Left lobe of liver (tissue), 2 donors: ENCODE measurements at regions not wholly inside any gene's neighbourhood (a gene's known extent, or its start where the extent isn't known, plus 50 kb on each side); places are given as distances from the start of the nearest gene placed in this dataset.
"Not testable (repeated sequence)": the region's sequence is repeated elsewhere in the genome, so short reads cannot be mapped to it uniquely, and the experiment has no call there.

ENCODE experiments used
- ATAC-seq: fragments of 200-7000 bp; cut with Tn5 transposase; one replicate; pipeline ENCODE4 v1.9.1; 2020; ENCODE audit warnings: mild to moderate bottlenecking, moderate library complexity
- DNase-seq: peaks from one replicate; pipeline ENCODE4 v3.0.0-alpha.2; 2020; ENCODE audit warnings: low spot score
- donor health status: DM: no; HTN: no; CAD: no; lungs with moderate emphysema.
- donor health status: DM: no; HTN: yes; CAD: no.

GRCh38 chr3:165635791-165636683 lies 201.2 kb downstream of the BCHE start:
- ATAC-seq: peak; percentile 95
- no peak for DNase-seq

GRCh38 chr3:165624761-165625160 lies 212.5 kb downstream of the BCHE start:
- no peak for DNase-seq
- ATAC-seq: no peak

- ATAC-seq (peak; percentile 67), DNase-seq (no peak)
These were observed 214.9 kb downstream of the BCHE start for GRCh38 chr3:165622356-165622755.

- ATAC-seq (no peak), DNase-seq (no peak)
These were observed 218.2 kb downstream of the BCHE start for GRCh38 chr3:165619069-165619468.

GRCh38 chr3:165617134-165617533 lies 220.1 kb downstream of the BCHE start:
- ATAC-seq: no peak
- no peak for DNase-seq

- DNase-seq: no peak
These were observed 222.9 kb downstream of the BCHE start for GRCh38 chr3:165614337-165614736.

GRCh38 chr3:165613014-165613413 lies 224.2 kb downstream of the BCHE start:
- no peak for ATAC-seq

More at GRCh38 chr3:165614337-165614736, 222.9 kb downstream of the BCHE start:
- no peak for ATAC-seq

GRCh38 chr3:165607221-165607620 lies 230.0 kb downstream of the BCHE start:
- ATAC-seq: no peak
- DNase-seq: no peak

More at GRCh38 chr3:165613014-165613413, 224.2 kb downstream of the BCHE start:
- DNase-seq: no peak

GRCh38 chr3:165603196-165603595 lies 234.0 kb downstream of the BCHE start:
- ATAC-seq (no peak), DNase-seq (no peak)

- DNase-seq, ATAC-seq: not testable (repeated sequence)
These were observed 264.7 kb downstream of the BCHE start for GRCh38 chr3:165572566-165572965.

GRCh38 chr3:165568907-165569462 lies 268.2 kb downstream of the BCHE start:
- no peak for ATAC-seq
- DNase-seq: no peak

- DNase-seq (no peak), ATAC-seq (no peak)
These were observed 281.4 kb downstream of the BCHE start for GRCh38 chr3:165555785-165556184.

- no peak for DNase-seq
These were observed 283.9 kb downstream of the BCHE start for GRCh38 chr3:165553371-165553770.

GRCh38 chr3:165549665-165550064 lies 287.6 kb downstream of the BCHE start:
- ATAC-seq (no peak), DNase-seq (no peak)

More at GRCh38 chr3:165553371-165553770, 283.9 kb downstream of the BCHE start:
- ATAC-seq: no peak

- DNase-seq: no peak
- no peak for ATAC-seq
These were observed 288.2 kb downstream of the BCHE start for GRCh38 chr3:165549037-165549436.

GRCh38 chr3:165545059-165545458 lies 292.2 kb downstream of the BCHE start:
- ATAC-seq: no peak
- DNase-seq: no peak

GRCh38 chr3:165544432-165544831 lies 292.8 kb downstream of the BCHE start:
- DNase-seq (peak; percentile 49), ATAC-seq (peak; percentile 80)

- DNase-seq: no peak
- no peak for ATAC-seq
These were observed 299.1 kb downstream of the BCHE start for GRCh38 chr3:165538166-165538565.

GRCh38 chr3:165532851-165533250 lies 304.4 kb downstream of the BCHE start:
- ATAC-seq: no peak
- no peak for DNase-seq

GRCh38 chr3:165529451-165529850 lies 307.8 kb downstream of the BCHE start:
- DNase-seq (no peak), ATAC-seq (no peak)

- DNase-seq (no peak), ATAC-seq (no peak)
These were observed 310.9 kb downstream of the BCHE start for GRCh38 chr3:165526367-165526766.

- DNase-seq (no peak), ATAC-seq (no peak)
These were observed 313.4 kb downstream of the BCHE start for GRCh38 chr3:165523801-165524200.
